ENCODE measurements at regions not wholly inside any gene's neighbourhood (a gene's known extent, or its start where the extent isn't known, plus 50 kb on each side); places are given as distances from the start of the nearest gene placed in this dataset.

GRCh38 chr2:193776988-193777387 lies 1582.3 kb upstream of the TMEFF2 start:
- H3K4me1 ChIP-seq = no peaks in the 10 kb centered on the region
- H3K27ac ChIP-seq = no peak overlapping the region
- TF ChIP-seq POLR2AphosphoS5 (IDR thresholded peaks at IDR 0.05) (no peak), CTCF (IDR thresholded peaks at IDR 0.05) (no peak), POLR2A (IDR thresholded peaks at IDR 0.05) (no peak)
- H3K9me3 ChIP-seq = no peaks in the 10 kb centered on the region
- no peaks in the 10 kb centered on the region for H3K27me3 ChIP-seq
- H3K4me3 ChIP-seq = no peak overlapping the region
- intact Hi-C loops (cut with DNase I; ENCODE audit: low total_unique reads) = no loop called here
- no peak for DNase-seq (ENCODE audit: low spot score in 2 of 2)
- no peaks in the 10 kb centered on the region for H3K36me3 ChIP-seq

GRCh38 chr2:193774166-193774565 lies 1579.4 kb upstream of the TMEFF2 start:
- intact Hi-C loops (cut with DNase I; ENCODE audit: low total_unique reads) = no loop called here
- Histone ChIP-seq H3K4me3 (no peak overlapping the region), H3K36me3 (peaks cover 6% of the 10 kb centered on the region), H3K27me3 (no peaks in the 10 kb centered on the region), H3K4me1 (no peaks in the 10 kb centered on the region), H3K27ac (no peak overlapping the region), H3K9me3 (no peaks in the 10 kb centered on the region)
- no peak for DNase-seq (ENCODE audit: low spot score in 2 of 2)
- TF ChIP-seq POLR2AphosphoS5 (IDR thresholded peaks at IDR 0.05) (no peak), POLR2A (IDR thresholded peaks at IDR 0.05) (no peak), CTCF (IDR thresholded peaks at IDR 0.05) (no peak)

DNA sequence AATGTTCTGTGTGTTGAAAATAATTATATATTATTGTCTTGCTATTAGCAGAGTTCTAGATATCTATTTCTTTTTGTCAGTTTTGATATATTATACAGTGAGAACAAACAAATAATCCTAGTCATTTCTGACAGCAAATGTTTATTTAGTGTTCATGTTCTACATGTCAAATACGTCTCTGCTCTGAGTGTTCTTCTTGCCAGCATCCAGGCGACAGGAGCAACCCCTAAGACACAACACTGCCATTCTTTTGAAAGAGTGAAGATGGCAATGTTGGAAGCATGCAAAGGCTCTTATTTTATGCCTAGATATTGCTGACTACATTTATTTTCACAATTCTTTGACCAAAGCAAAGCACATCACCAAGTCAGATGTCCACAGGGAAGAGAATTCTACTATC lies 1556.6 kb upstream of the TMEFF2 start:
- no peaks in the 10 kb centered on the region for H3K9me3 ChIP-seq
- DNase-seq (ENCODE audit: low spot score in 2 of 2) = no peak
- H3K36me3 ChIP-seq = no peaks in the 10 kb centered on the region
- H3K27me3 ChIP-seq = no peaks in the 10 kb centered on the region
- H3K4me1 ChIP-seq = no peaks in the 10 kb centered on the region
- H3K27ac ChIP-seq = no peak overlapping the region
- no peak for TF ChIP-seq CTCF (IDR thresholded peaks at IDR 0.05)
- no peak for TF ChIP-seq POLR2A (IDR thresholded peaks at IDR 0.05)
- TF ChIP-seq POLR2AphosphoS5 (IDR thresholded peaks at IDR 0.05) = no peak
- H3K4me3 ChIP-seq = no peak overlapping the region
- intact Hi-C loops (cut with DNase I; ENCODE audit: low total_unique reads) = no loop called here

DNA sequence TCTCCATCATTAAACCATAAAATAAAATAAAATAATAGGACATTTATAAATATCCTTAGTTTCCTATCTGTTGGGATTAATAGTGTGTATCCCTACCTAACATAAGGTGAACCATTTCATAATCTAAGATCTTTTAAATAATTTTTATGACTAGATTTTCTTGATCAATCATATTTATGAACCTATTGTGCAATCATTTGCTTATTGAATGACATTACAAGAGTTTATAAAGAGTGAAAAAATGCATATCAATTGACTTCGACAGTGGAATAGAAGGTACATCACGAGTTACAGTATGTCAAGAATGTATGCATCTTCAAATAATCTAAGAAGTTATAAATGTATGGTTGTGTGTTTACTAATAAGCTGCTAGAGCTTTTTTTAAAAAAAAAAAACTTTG lies 1554.8 kb upstream of the TMEFF2 start:
- no peak for TF ChIP-seq CTCF (IDR thresholded peaks at IDR 0.05)
- H3K27ac ChIP-seq = no peak overlapping the region
- intact Hi-C loops (cut with DNase I; ENCODE audit: low total_unique reads) = no loop called here
- no peaks in the 10 kb centered on the region for H3K9me3 ChIP-seq
- no peaks in the 10 kb centered on the region for H3K4me1 ChIP-seq
- H3K27me3 ChIP-seq = no peaks in the 10 kb centered on the region
- H3K4me3 ChIP-seq = no peak overlapping the region
- DNase-seq (ENCODE audit: low spot score in 2 of 2) = no peak
- no peaks in the 10 kb centered on the region for H3K36me3 ChIP-seq

GRCh38 chr2:193743089-193743488 lies 1548.4 kb upstream of the TMEFF2 start:
- Histone ChIP-seq H3K4me1 (no peaks in the 10 kb centered on the region), H3K27ac (no peak overlapping the region), H3K27me3 (no peaks in the 10 kb centered on the region), H3K36me3 (no peaks in the 10 kb centered on the region), H3K4me3 (no peak overlapping the region), H3K9me3 (no peaks in the 10 kb centered on the region)
- DNase-seq (ENCODE audit: low spot score in 2 of 2) = no peak
- no peak for TF ChIP-seq POLR2AphosphoS5 (IDR thresholded peaks at IDR 0.05)
- no peak for TF ChIP-seq POLR2A (IDR thresholded peaks at IDR 0.05)
- no peak for TF ChIP-seq CTCF (IDR thresholded peaks at IDR 0.05)
- intact Hi-C loops (cut with DNase I; ENCODE audit: low total_unique reads) = no loop called here

Data from breast epithelium (tissue), 4 donors.